ENCODE measurements at regions not wholly inside any gene's neighbourhood (a gene's known extent, or its start where the extent isn't known, plus 50 kb on each side); places are given as distances from the start of the nearest gene placed in this dataset.

- TF ChIP-seq CTCF (conservative IDR thresholded peaks at IDR 0.05) (no peak), ZFX (IDR thresholded peaks at IDR 0.05) (no peak)
Observed at GRCh38 chr14:41062826-41063225, 543.9 kb upstream of the LRFN5 start.

All from C4-2B (cell line).